Aorta (tissue), 5 donors: ENCODE measurements at regions not wholly inside any gene's neighbourhood (a gene's known extent, or its start where the extent isn't known, plus 50 kb on each side); places are given as distances from the start of the nearest gene placed in this dataset.
A peak's percentile ranks its signal among the peaks of the same experiment; 100 is the strongest.

Source experiments
- ATAC-seq: fragments of 200-7000 bp; cut with Tn5 transposase; one replicate; pipeline ENCODE4 v1.9.1; 2022; ENCODE audit warnings: moderate library complexity; ENCODE audit not compliant: low FRiP score
- DNase-seq, 2 donors: peaks; one replicate each; pipeline ENCODE4 v3.0.0-alpha.2; 2020
- H3K27ac ChIP-seq, 2 donors: one replicate each; pipeline ENCODE4 v1.5.1; 2013; ENCODE audit warnings: low read length in 2 of 2, mild to moderate bottlenecking in 2 of 2, moderate library complexity in 2 of 2, control low read depth in 1 of 2, inconsistent platforms in 1 of 2, low read depth in 1 of 2
- H3K27me3 ChIP-seq, 2 donors: one replicate each; pipeline ENCODE4 v1.6.1; 2013; ENCODE audit warnings: control low read depth in 1 of 2, low read length in 1 of 2, mild to moderate bottlenecking in 1 of 2, moderate library complexity in 1 of 2; ENCODE audit not compliant: insufficient read depth in 2 of 2, control insufficient read depth in 1 of 2
- H3K36me3 ChIP-seq, 2 donors: one replicate each; pipeline ENCODE4 v1.6.1; 2013; ENCODE audit warnings: control low read depth in 1 of 2, low read length in 1 of 2, mild to moderate bottlenecking in 1 of 2; ENCODE audit not compliant: insufficient read depth in 2 of 2, control insufficient read depth in 1 of 2
- H3K4me1 ChIP-seq, 2 donors: one replicate each; pipeline ENCODE4 v1.6.1; 2013; ENCODE audit warnings: low read length in 2 of 2, control low read depth in 1 of 2, mild to moderate bottlenecking in 1 of 2, moderate library complexity in 1 of 2; ENCODE audit not compliant: insufficient read depth in 2 of 2, control insufficient read depth in 1 of 2
- H3K4me3 ChIP-seq, 2 donors: one replicate each; pipeline ENCODE4 v1.5.1; 2013; ENCODE audit warnings: low read length in 2 of 2, control low read depth in 1 of 2, mild to moderate bottlenecking in 1 of 2
- H3K9me3 ChIP-seq: one replicate; pipeline ENCODE4 v1.6.1; 2013; ENCODE audit warnings: mild to moderate bottlenecking, low read length; ENCODE audit not compliant: control insufficient read depth
- WGBS, 2 donors: extraction: QIAGEN DNeasy Blood & Tissue Kit; methylation state at CpG; one replicate each; pipeline ENCODE4 v1.1.7; 2013; 5-methylcytosine and 5-hydroxymethylcytosine counted together
- intact Hi-C, 2 donors: fragments of 100-400 bp; cut with DNase I; formaldehyde crosslinking; loops; one replicate each; pipeline versions ENCODE4 v1.14.2 to v1.15.0; 2022
- donor health status: healthy with polysubstance abuse.
- donor health status: Bipolar disorder and iron deficiency.
- donor health status: DM: no; HTN: no; CAD: no.
- donor health status: DM: no; HTN: no; CAD: no.
- donor health status: DM: yes; HTN: yes; CAD: no.

- WGBS, 2 donors: 80% methylated on average over 7 of the region's 7 CpGs
- ATAC-seq (no peak), DNase-seq (no peak)
- Histone ChIP-seq H3K36me3 (no peaks in the 10 kb centered on the region), H3K4me3 (no peak overlapping the region), H3K9me3 (peaks cover 3% of the 10 kb centered on the region), H3K4me1 (no peaks in the 10 kb centered on the region), H3K27ac (no peak overlapping the region), H3K27me3 (no peaks in the 10 kb centered on the region)
- intact Hi-C loops: no loop called here
Measured at GRCh38 chr9:31471010-31471409, 913.4 kb upstream of the ACO1 start.

DNA sequence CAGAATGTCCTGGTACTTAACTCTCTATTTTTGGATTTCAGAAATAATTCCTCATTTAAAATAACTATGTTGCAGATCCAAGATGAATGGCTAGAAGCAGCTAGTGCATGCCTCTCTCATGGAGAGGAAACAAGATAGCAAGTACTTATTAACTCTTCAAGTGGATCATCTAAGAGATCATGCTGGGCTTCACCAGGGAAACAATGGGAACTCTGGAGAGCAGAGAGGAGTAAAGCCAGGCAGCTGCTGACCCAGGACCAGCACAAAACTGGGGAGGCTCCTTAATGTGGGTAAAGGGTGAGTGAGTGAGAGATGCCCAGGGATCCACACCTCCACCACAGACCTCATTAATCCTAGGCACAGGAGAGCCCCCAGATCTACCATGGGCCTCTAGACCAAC is 897.8 kb upstream of the ACO1 start:
- intact Hi-C loops: loop anchor here in 1 of 2 donors (10.0 kb wide), 1 partner anchor 48 kb away; no protein-coding TSS in a partner anchor
- ATAC-seq (no peak), DNase-seq (no peak)
- no peak overlapping the region for H3K4me3 ChIP-seq
- H3K27ac ChIP-seq: no peak overlapping the region
- H3K9me3 ChIP-seq: no peaks in the 10 kb centered on the region
- no peaks in the 10 kb centered on the region for H3K36me3 ChIP-seq
- no peaks in the 10 kb centered on the region for H3K4me1 ChIP-seq
- H3K27me3 ChIP-seq: no peaks in the 10 kb centered on the region

- Histone ChIP-seq H3K9me3 (no peaks in the 10 kb centered on the region), H3K4me1 (no peaks in the 10 kb centered on the region), H3K27ac (no peak overlapping the region), H3K4me3 (no peak overlapping the region), H3K27me3 (no peaks in the 10 kb centered on the region), H3K36me3 (no peaks in the 10 kb centered on the region)
- 76 to 79% methylated on average over 4 of the region's 4 CpGs for WGBS, 2 donors
- ATAC-seq (no peak), DNase-seq (no peak)
- intact Hi-C loops: no loop called here
Measured at GRCh38 chr9:31490551-31491106, 893.8 kb upstream of the ACO1 start.

DNA sequence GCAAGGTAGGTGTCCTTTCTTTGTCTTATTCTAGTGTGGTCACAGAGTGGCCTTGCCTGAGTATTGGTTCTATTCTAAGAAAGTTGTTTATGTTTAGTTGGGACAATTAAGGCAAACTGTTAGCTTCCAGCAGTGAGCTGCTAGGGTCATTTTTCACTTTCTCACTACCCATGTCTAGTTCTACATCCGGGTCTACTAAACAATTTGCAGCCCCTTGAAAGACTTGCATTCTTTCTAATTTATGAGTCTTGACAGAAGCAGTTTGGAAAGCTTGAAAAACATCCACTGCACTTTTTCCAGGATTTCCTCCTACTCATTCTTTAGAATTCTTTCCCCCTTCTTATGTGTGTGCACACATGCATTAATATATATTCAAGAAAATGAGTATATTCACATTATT is 892.2 kb upstream of the ACO1 start:
- H3K27me3 ChIP-seq: no peaks in the 10 kb centered on the region
- ATAC-seq (no peak), DNase-seq (no peak)
- H3K9me3 ChIP-seq: no peaks in the 10 kb centered on the region
- H3K4me1 ChIP-seq: no peaks in the 10 kb centered on the region
- 0 to 9% methylated on average over 1 of the region's 1 CpG for WGBS, 2 donors
- H3K36me3 ChIP-seq: no peaks in the 10 kb centered on the region
- no peak overlapping the region for H3K4me3 ChIP-seq
- H3K27ac ChIP-seq: no peak overlapping the region
- intact Hi-C loops: no loop called here

- no peaks in the 10 kb centered on the region for H3K27me3 ChIP-seq
Measured at GRCh38 chr9:31500422-31500821, 884.0 kb upstream of the ACO1 start.

GRCh38 chr9:31519011-31519410 is 865.4 kb upstream of the ACO1 start:
- ATAC-seq (no peak), DNase-seq (peak in 1 of 2 donors; percentile 42)
- Histone ChIP-seq H3K27me3 (no peaks in the 10 kb centered on the region), H3K9me3 (no peaks in the 10 kb centered on the region), H3K36me3 (no peaks in the 10 kb centered on the region), H3K4me1 (no peaks in the 10 kb centered on the region), H3K4me3 (no peak overlapping the region), H3K27ac (no peak overlapping the region)
- WGBS, 2 donors: 79 to 81% methylated on average over 6 of the region's 6 CpGs
- intact Hi-C loops: no loop called here

More at GRCh38 chr9:31500422-31500821, 884.0 kb upstream of the ACO1 start:
- intact Hi-C loops: loop anchor here in 1 of 2 donors (10.0 kb wide), 1 partner anchor 76 kb away; no protein-coding TSS in a partner anchor
- DNase-seq (no peak), ATAC-seq (no peak)
- no peak overlapping the region for H3K27ac ChIP-seq
- no peaks in the 10 kb centered on the region for H3K36me3 ChIP-seq
- no peaks in the 10 kb centered on the region for H3K9me3 ChIP-seq
- no peak overlapping the region for H3K4me3 ChIP-seq
- no peaks in the 10 kb centered on the region for H3K4me1 ChIP-seq
- 26 to 36% methylated on average over 1 of the region's 1 CpG for WGBS, 2 donors

GRCh38 chr9:31519424-31519823 is 865.0 kb upstream of the ACO1 start:
- ATAC-seq: no peak

GRCh38 chr9:31519826-31520225 is 864.6 kb upstream of the ACO1 start:
- no peaks in the 10 kb centered on the region for H3K4me1 ChIP-seq
- H3K27me3 ChIP-seq: no peaks in the 10 kb centered on the region
- no peak for ATAC-seq
- no peaks in the 10 kb centered on the region for H3K36me3 ChIP-seq
- H3K9me3 ChIP-seq: no peaks in the 10 kb centered on the region
- no peak for DNase-seq
- H3K27ac ChIP-seq: no peak overlapping the region
- no peak overlapping the region for H3K4me3 ChIP-seq
- intact Hi-C loops: loop anchor here (10.0 kb wide), 2 partner anchors 55 to 65 kb away; no protein-coding TSS in a partner anchor
- WGBS, 2 donors: 41 to 52% methylated on average over 2 of the region's 2 CpGs

More at GRCh38 chr9:31519424-31519823, 865.0 kb upstream of the ACO1 start:
- Histone ChIP-seq H3K4me1 (no peaks in the 10 kb centered on the region), H3K9me3 (no peaks in the 10 kb centered on the region), H3K4me3 (no peak overlapping the region), H3K27me3 (no peaks in the 10 kb centered on the region), H3K27ac (no peak overlapping the region), H3K36me3 (no peaks in the 10 kb centered on the region)
- intact Hi-C loops: no loop called here
- 64 to 72% methylated on average over 5 of the region's 5 CpGs for WGBS, 2 donors
- DNase-seq: no peak

DNA sequence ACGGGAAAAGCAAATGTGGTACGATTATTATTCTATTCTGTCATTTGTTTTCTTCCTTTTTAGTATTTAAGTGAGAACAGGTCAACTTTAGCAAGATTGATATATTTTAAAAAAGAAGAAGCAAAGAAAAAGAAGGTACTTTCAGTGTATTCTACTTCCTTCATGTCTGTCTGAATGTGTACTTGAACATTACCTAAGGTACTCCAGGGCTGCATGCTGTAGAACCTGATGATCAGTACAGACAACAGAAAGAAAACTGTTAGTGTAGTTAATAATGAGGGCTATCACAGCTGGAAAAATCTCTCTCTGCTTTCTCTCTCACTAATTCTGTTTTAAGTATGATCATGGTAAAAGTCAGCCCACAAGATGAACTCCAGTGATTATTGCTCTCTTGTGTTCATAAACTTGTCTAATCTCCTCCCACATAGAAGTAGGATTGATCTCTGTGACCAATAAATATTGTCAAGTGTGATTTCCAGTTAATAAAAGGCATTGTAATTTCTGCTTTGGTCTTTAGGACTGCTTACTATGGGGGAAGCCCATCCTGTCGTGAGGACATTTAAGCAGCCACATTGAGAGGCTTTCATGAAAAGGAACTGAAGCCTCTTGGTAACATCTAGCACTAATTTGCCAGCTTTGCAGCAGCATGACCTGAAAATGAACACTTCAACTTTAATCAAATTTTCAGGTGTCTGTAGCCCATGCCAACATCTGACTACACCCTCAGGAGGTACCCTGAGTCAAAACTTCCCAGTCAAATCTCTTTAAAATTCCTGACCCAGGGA is 864.0 kb upstream of the ACO1 start:
- intact Hi-C loops: loop anchor here (10.0 kb wide), 2 partner anchors 56 to 64 kb away; no protein-coding TSS in a partner anchor
- no peaks in the 10 kb centered on the region for H3K9me3 ChIP-seq
- 68 to 73% methylated on average over 3 of the region's 3 CpGs for WGBS, 2 donors

More for the DNA sequence above, 864.0 kb upstream of the ACO1 start:
- no peaks in the 10 kb centered on the region for H3K4me1 ChIP-seq
- H3K36me3 ChIP-seq: no peaks in the 10 kb centered on the region
- no peak overlapping the region for H3K4me3 ChIP-seq
- DNase-seq: no peak
- no peak overlapping the region for H3K27ac ChIP-seq
- no peaks in the 10 kb centered on the region for H3K27me3 ChIP-seq
- no peak for ATAC-seq
